Breast epithelium (tissue), 3 donors: ENCODE measurements at regions not wholly inside any gene's neighbourhood (a gene's known extent, or its start where the extent isn't known, plus 50 kb on each side); places are given as distances from the start of the nearest gene placed in this dataset.

Experiments used
- CTCF ChIP-seq, 3 donors: fragments of 450-650 bp; IDR thresholded peaks; one replicate each; pipeline ENCODE4 v1.5.1; 2016 to 2017; ENCODE audit warnings: antibody characterized with exemption in 3 of 3, mild to moderate bottlenecking in 3 of 3, moderate library complexity in 3 of 3
- POLR2A ChIP-seq: fragments of 450-650 bp; IDR thresholded peaks from one replicate; pipeline ENCODE4 v1.6.1; 2016; ENCODE audit warnings: antibody characterized with exemption, mild to moderate bottlenecking, moderate library complexity

GRCh38 chr15:62393196-62393595 is 228.1 kb upstream of the C2CD4B start:
- TF ChIP-seq POLR2A (no peak), CTCF (IDR thresholded peaks at IDR 0.05) (no peak)
